HCT116 (cell line): ENCODE measurements at regions not wholly inside any gene's neighbourhood (a gene's known extent, or its start where the extent isn't known, plus 50 kb on each side); places are given as distances from the start of the nearest gene placed in this dataset.

Experiments
- ATAC-seq: fragments of 200-7000 bp; cut with Tn5 transposase; 2 replicates; pipeline ENCODE4 v1.9.1; 2020; ENCODE audit warnings: mild to moderate bottlenecking, moderate library complexity
- BruUV-seq: library from RNA; stranded (reverse); fragments of 400-500 nt; replicated peaks from 2 replicates; lab custom pipeline; 2021; lab: Mats Ljungman, UMichigan
- CTCF ChIA-PET: fragments of 300-600 bp; sonication (Branson Sonifier 250); formaldehyde crosslinking; loops from one replicate; lab custom pipeline; 2021; ENCODE audit warnings: antibody characterized with exemption; lab: Charles Lee
- POLR2A ChIA-PET: fragments of 300-600, 350-600 bp; sonication (Branson Sonifier 250); formaldehyde crosslinking; loops from one replicate; lab custom pipeline; 2021; ENCODE audit warnings: antibody characterized with exemption; lab: Charles Lee
- RAD21 ChIA-PET, 2 experiments: fragments of 300-600 bp; sonication (Branson Sonifier 250); formaldehyde crosslinking; loops; one replicate each; lab custom pipeline; 2023; ENCODE audit warnings: low total read pairs in 2 of 2; ENCODE audit not compliant: uncharacterized antibody in 2 of 2, unreplicated experiment in 2 of 2, low non-redundant PET in 1 of 2; lab: Charles Lee
- DNase-seq: peaks from one replicate; pipeline ENCODE4 v3.0.0-alpha.2; 2010; ENCODE audit warnings: low read depth, low spot score
- H2AFZ ChIP-seq: fragments of 200-600 bp; shearing (Covaris generic), sonication (generic); 2 replicates; pipeline ENCODE4 v1.6.1; 2017; ENCODE audit warnings: low read depth, mixed run types, mixed read lengths, antibody characterized with exemption, low read length; ENCODE audit not compliant: poor library complexity, severe bottlenecking
- H3K27ac ChIP-seq: 2 replicates; pipeline ENCODE4 v1.5.1; 2012; ENCODE audit warnings: low read depth, low read length
- H3K27me3 ChIP-seq: fragments of 200-600 bp; sonication (generic); 2 replicates; pipeline ENCODE4 v1.6.1; 2016; ENCODE audit warnings: mixed run types, low read length, mixed read lengths; ENCODE audit not compliant: insufficient read depth
- H3K36me3 ChIP-seq, 2 experiments: fragments of 200-500 bp in 1 of 2; fragments of 200-600 bp in 1 of 2; sonication (Bioruptor generic) in 1 of 2; sonication (generic) in 1 of 2; 2 replicates each; pipeline versions ENCODE4 v1.5.1 to v1.6.1; 2014 to 2016; ENCODE audit warnings: low read length in 2 of 2, inconsistent platforms in 1 of 2, mixed read lengths in 1 of 2, mixed run types in 1 of 2; ENCODE audit not compliant: insufficient read depth in 2 of 2, control insufficient read depth in 1 of 2
- H3K4me1 ChIP-seq, 2 experiments: fragments of 200-600 bp in 1 of 2; sonication (generic) in 1 of 2; 2 replicates each; pipeline versions ENCODE4 v1.5.1 to v1.6.1; 2012 to 2017; ENCODE audit warnings: low read length in 2 of 2, inconsistent platforms in 1 of 2, mild to moderate bottlenecking in 1 of 2, mixed read lengths in 1 of 2, mixed run types in 1 of 2, moderate library complexity in 1 of 2; ENCODE audit not compliant: insufficient read depth in 2 of 2, control insufficient read depth in 1 of 2
- H3K4me2 ChIP-seq: fragments of 200-600 bp; sonication (generic); 2 replicates; pipeline ENCODE4 v1.6.1; 2017; ENCODE audit warnings: mixed run types, low read length, mixed read lengths
- H3K4me3 ChIP-seq, 2 experiments: fragments of 200-600 bp in 1 of 2; sonication (generic) in 1 of 2; replicated peaks in 1 of 2; 2 replicates each; pipeline ENCODE4 v1.5.1; 2011 to 2016; ENCODE audit warnings: low read length in 2 of 2, control low read depth in 1 of 2, low read depth in 1 of 2, mild to moderate bottlenecking in 1 of 2, mixed read lengths in 1 of 2, mixed run types in 1 of 2
- H3K79me2 ChIP-seq: fragments of 200-600 bp; sonication (generic); 2 replicates; pipeline ENCODE4 v1.6.1; 2017; ENCODE audit warnings: mild to moderate bottlenecking, mixed run types, low read length, moderate library complexity, mixed read lengths; ENCODE audit not compliant: insufficient read depth
- H3K9ac ChIP-seq: fragments of 200-600 bp; sonication (generic); 2 replicates; pipeline ENCODE4 v1.6.1; 2016; ENCODE audit warnings: low read length, mixed read lengths
- H3K9me2 ChIP-seq: fragments of 200-600 bp; sonication (generic), shearing (Covaris generic); 2 replicates; pipeline ENCODE4 v1.6.1; 2017; ENCODE audit warnings: mixed run types, mild to moderate bottlenecking, moderate library complexity; ENCODE audit not compliant: insufficient read depth
- H3K9me3 ChIP-seq, 2 experiments: fragments of 200-500 bp in 1 of 2; fragments of 200-600 bp in 1 of 2; sonication (Bioruptor generic) in 1 of 2; sonication (generic) in 1 of 2; 2 replicates each; pipeline ENCODE4 v1.6.1; 2014 to 2017; ENCODE audit warnings: low read length in 2 of 2, mixed read lengths in 2 of 2, inconsistent platforms in 1 of 2, low read depth in 1 of 2, mild to moderate bottlenecking in 1 of 2, mixed run types in 1 of 2, moderate library complexity in 1 of 2; ENCODE audit not compliant: control insufficient read depth in 1 of 2, insufficient read depth in 1 of 2
- H4K20me1 ChIP-seq: fragments of 200-600 bp; sonication (generic), shearing (Covaris generic); 2 replicates; pipeline ENCODE4 v1.6.1; 2017; ENCODE audit warnings: mixed run types, mild to moderate bottlenecking, moderate library complexity; ENCODE audit not compliant: insufficient read depth
- CBX3 ChIP-seq: IDR thresholded peaks from 2 replicates; pipeline ENCODE4 v1.6.1; 2012; ENCODE audit warnings: low read depth
- CEBPB ChIP-seq: IDR thresholded peaks from 2 replicates; pipeline ENCODE4 v1.6.1; 2012; ENCODE audit warnings: low read depth
- ELF1 ChIP-seq: IDR thresholded peaks from 2 replicates; pipeline ENCODE4 v1.6.1; 2012; ENCODE audit warnings: low read depth, borderline replicate concordance
- EZH2phosphoT487 ChIP-seq: fragments of 200-600 bp; IDR thresholded peaks from 2 replicates; pipeline ENCODE4 v1.6.1; 2018; ENCODE audit warnings: antibody characterized with exemption, borderline replicate concordance
- RAD21 ChIP-seq: IDR thresholded peaks from 2 replicates; pipeline ENCODE4 v1.6.1; 2012; ENCODE audit warnings: low read depth, mild to moderate bottlenecking
- YY1 ChIP-seq: IDR thresholded peaks from 2 replicates; pipeline ENCODE4 v1.6.1; 2011; ENCODE audit warnings: low read length, low read depth, moderate library complexity, mild to moderate bottlenecking; ENCODE audit not compliant: insufficient replicate concordance; ENCODE audit errors: extremely low read depth
- ZNF274 ChIP-seq: fragments of 200-500 bp; sonication (Bioruptor generic); IDR thresholded peaks from 2 replicates; pipeline ENCODE4 v1.6.1; 2014; ENCODE audit warnings: mild to moderate bottlenecking, low read depth, low read length, inconsistent platforms
- intact Hi-C: fragments of 100-400 bp; cut with micrococcal nuclease; formaldehyde crosslinking; loops from 2 replicates; pipeline ENCODE4 v1.10.0; 2022
- TF ChIP-seq, protein P1 (sequence below): IDR thresholded peaks from 2 replicates; pipeline ENCODE4 v1.6.1; 2011; ENCODE audit warnings: mild to moderate bottlenecking, low read length, moderate library complexity; ENCODE audit not compliant: insufficient replicate concordance; ENCODE audit errors: extremely low read depth
- TF ChIP-seq, protein P2 (sequence below): IDR thresholded peaks from 2 replicates; pipeline ENCODE4 v1.6.1; 2012; ENCODE audit warnings: low read depth

DNA sequence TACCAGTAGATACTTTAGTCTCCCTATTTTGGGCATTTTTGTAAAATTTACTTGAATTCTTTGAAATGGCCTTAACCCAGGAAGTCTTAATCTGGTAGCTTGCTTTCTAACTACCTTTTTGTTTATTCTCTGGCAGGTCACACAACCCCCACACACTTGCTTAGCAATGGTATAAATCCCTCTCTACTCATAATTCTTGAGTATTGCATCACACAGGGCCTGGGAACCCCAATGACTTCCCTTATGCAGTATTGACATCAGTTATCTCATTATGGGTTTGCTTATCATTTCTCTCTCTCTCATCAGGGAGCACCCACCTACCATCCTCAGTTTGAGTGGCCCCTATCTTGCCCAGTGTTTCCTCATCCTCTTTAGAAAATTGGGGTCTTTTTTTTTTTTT, 207.1 kb downstream of the KCNS3 start:
- H3K27me3 ChIP-seq: peaks cover 20% of the 10 kb centered on the region
- ChIA-PET CTCF (no interaction called here), RAD21 (no interaction called here), POLR2A (no interaction called here)
- H3K27ac ChIP-seq: no peak overlapping the region
- ATAC-seq: no peak
- H3K4me3 ChIP-seq: no peak overlapping the region
- H3K36me3 ChIP-seq: no peaks in the 10 kb centered on the region
- no peaks in the 10 kb centered on the region for H3K9me3 ChIP-seq
- H2AFZ ChIP-seq: no peak overlapping the region
- intact Hi-C loops: loop anchor here (5.0 kb wide), 1 partner anchor 92 kb away; no protein-coding TSS in a partner anchor
- H3K4me1 ChIP-seq: no peaks in the 10 kb centered on the region
- TF ChIP-seq YY1 (no peak), CBX3 (no peak), EZH2phosphoT487 (no peak), RAD21 (no peak), ZNF274 (no peak), CEBPB (no peak), ELF1 (no peak)
- TF ChIP-seq, protein P1, sequence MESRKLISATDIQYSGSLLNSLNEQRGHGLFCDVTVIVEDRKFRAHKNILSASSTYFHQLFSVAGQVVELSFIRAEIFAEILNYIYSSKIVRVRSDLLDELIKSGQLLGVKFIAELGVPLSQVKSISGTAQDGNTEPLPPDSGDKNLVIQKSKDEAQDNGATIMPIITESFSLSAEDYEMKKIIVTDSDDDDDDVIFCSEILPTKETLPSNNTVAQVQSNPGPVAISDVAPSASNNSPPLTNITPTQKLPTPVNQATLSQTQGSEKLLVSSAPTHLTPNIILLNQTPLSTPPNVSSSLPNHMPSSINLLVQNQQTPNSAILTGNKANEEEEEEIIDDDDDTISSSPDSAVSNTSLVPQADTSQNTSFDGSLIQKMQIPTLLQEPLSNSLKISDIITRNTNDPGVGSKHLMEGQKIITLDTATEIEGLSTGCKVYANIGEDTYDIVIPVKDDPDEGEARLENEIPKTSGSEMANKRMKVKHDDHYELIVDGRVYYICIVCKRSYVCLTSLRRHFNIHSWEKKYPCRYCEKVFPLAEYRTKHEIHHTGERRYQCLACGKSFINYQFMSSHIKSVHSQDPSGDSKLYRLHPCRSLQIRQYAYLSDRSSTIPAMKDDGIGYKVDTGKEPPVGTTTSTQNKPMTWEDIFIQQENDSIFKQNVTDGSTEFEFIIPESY: no peak
- TF ChIP-seq, protein P2, sequence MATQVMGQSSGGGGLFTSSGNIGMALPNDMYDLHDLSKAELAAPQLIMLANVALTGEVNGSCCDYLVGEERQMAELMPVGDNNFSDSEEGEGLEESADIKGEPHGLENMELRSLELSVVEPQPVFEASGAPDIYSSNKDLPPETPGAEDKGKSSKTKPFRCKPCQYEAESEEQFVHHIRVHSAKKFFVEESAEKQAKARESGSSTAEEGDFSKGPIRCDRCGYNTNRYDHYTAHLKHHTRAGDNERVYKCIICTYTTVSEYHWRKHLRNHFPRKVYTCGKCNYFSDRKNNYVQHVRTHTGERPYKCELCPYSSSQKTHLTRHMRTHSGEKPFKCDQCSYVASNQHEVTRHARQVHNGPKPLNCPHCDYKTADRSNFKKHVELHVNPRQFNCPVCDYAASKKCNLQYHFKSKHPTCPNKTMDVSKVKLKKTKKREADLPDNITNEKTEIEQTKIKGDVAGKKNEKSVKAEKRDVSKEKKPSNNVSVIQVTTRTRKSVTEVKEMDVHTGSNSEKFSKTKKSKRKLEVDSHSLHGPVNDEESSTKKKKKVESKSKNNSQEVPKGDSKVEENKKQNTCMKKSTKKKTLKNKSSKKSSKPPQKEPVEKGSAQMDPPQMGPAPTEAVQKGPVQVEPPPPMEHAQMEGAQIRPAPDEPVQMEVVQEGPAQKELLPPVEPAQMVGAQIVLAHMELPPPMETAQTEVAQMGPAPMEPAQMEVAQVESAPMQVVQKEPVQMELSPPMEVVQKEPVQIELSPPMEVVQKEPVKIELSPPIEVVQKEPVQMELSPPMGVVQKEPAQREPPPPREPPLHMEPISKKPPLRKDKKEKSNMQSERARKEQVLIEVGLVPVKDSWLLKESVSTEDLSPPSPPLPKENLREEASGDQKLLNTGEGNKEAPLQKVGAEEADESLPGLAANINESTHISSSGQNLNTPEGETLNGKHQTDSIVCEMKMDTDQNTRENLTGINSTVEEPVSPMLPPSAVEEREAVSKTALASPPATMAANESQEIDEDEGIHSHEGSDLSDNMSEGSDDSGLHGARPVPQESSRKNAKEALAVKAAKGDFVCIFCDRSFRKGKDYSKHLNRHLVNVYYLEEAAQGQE: no peak
- no TSS peak for BruUV-seq
- no peaks in the 10 kb centered on the region for H4K20me1 ChIP-seq
- H3K4me2 ChIP-seq: no peak overlapping the region
- H3K9ac ChIP-seq: no peak overlapping the region
- DNase-seq: no peak
- no peaks in the 10 kb centered on the region for H3K79me2 ChIP-seq
- no peaks in the 10 kb centered on the region for H3K9me2 ChIP-seq
